WTC11 (cell line): ENCODE measurements at regions not wholly inside any gene's neighbourhood (a gene's known extent, or its start where the extent isn't known, plus 50 kb on each side); places are given as distances from the start of the nearest gene placed in this dataset.

Source experiments
- IRF2 ChIP-seq: sonication (generic); formaldehyde crosslinking; IDR thresholded peaks from 2 replicates; pipeline ENCODE4 v1.8.0; 2022; ENCODE audit warnings: low read depth, missing genetic modification reagents, borderline replicate concordance
- NFYB ChIP-seq: sonication (generic); formaldehyde crosslinking; conservative IDR thresholded peaks from 2 replicates; pipeline ENCODE4 v1.8.0; 2022; ENCODE audit warnings: low read depth, missing genetic modification reagents
- PRRX2 ChIP-seq: fragments of 250-450 bp; sonication (Bioruptor Pico); IDR thresholded peaks from 2 replicates; pipeline ENCODE4 v1.8.0; 2021; ENCODE audit warnings: mild to moderate bottlenecking
- RORB ChIP-seq: fragments of 250-450 bp; sonication (Bioruptor Pico); IDR thresholded peaks from 2 replicates; pipeline ENCODE4 v1.9.0; 2021; ENCODE audit warnings: mild to moderate bottlenecking
- TCF7 ChIP-seq: sonication (generic); formaldehyde crosslinking; IDR thresholded peaks from 2 replicates; pipeline ENCODE4 v1.8.0; 2022; ENCODE audit warnings: mild to moderate bottlenecking, low read depth, missing genetic modification reagents, moderate library complexity
- TEAD4 ChIP-seq: sonication (generic); formaldehyde crosslinking; IDR thresholded peaks from 2 replicates; pipeline ENCODE4 v1.8.0; 2022; ENCODE audit warnings: mild to moderate bottlenecking, missing genetic modification reagents
- TP53 ChIP-seq: sonication (generic); formaldehyde crosslinking; IDR thresholded peaks from 2 replicates; pipeline ENCODE4 v1.8.1; 2023; ENCODE audit warnings: mild to moderate bottlenecking, missing genetic modification reagents
- TF ChIP-seq, protein P1 (sequence below): sonication (generic); formaldehyde crosslinking; IDR thresholded peaks from 2 replicates; pipeline ENCODE4 v1.8.0; 2023; ENCODE audit warnings: missing genetic modification reagents, mild to moderate bottlenecking, borderline replicate concordance
- TF ChIP-seq, protein P2 (sequence below): sonication (generic); formaldehyde crosslinking; IDR thresholded peaks from 2 replicates; pipeline ENCODE4 v1.8.1; 2023; ENCODE audit warnings: mild to moderate bottlenecking, missing genetic modification reagents, moderate library complexity
- TF ChIP-seq, protein P3 (sequence below): fragments of 200-600 bp; IDR thresholded peaks from 2 replicates; pipeline ENCODE4 v1.8.0; 2022; ENCODE audit warnings: antibody characterized with exemption
- TF ChIP-seq, protein P4 (sequence below): sonication (generic); formaldehyde crosslinking; IDR thresholded peaks from 2 replicates; pipeline ENCODE4 v1.8.1; 2023; ENCODE audit warnings: mild to moderate bottlenecking, missing genetic modification reagents, moderate library complexity
- TF ChIP-seq, protein P5 (sequence below): sonication (generic); formaldehyde crosslinking; IDR thresholded peaks from 2 replicates; pipeline ENCODE4 v1.8.1; 2023; ENCODE audit warnings: mild to moderate bottlenecking, missing genetic modification reagents
- TF ChIP-seq, protein P6 (sequence below): sonication (generic); formaldehyde crosslinking; IDR thresholded peaks from 2 replicates; pipeline ENCODE4 v1.8.1; 2023; ENCODE audit warnings: mild to moderate bottlenecking, missing genetic modification reagents
- TF ChIP-seq, protein P7 (sequence below): sonication (generic); formaldehyde crosslinking; IDR thresholded peaks from 2 replicates; pipeline ENCODE4 v1.8.1; 2022; ENCODE audit warnings: low read depth, missing genetic modification reagents, borderline replicate concordance

DNA sequence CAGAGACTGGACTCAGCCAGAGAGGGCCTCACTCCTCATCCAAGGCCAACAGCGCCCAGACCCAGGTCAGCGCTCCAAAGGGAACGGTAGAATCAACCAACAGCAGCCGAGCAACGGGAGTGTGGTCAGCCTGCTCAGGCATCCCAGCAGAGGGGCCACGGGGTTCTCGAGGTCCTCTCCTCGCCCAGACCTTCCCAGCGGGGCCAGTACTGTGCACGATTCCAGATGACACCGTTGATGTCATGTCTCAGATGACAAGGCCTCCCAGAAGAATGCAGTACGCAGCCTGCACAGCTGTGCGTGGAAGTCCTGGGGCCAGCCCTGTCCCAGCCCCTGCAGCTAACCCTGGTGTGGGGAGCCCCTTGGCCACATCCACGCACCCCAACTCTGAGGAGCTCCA lies 141.0 kb upstream of the PPP1R26 start:
- TF ChIP-seq RORB (CRISPR knock-in tag) (no peak), TCF7 (CRISPR knock-in tag) (no peak), TEAD4 (CRISPR knock-in tag) (no peak), PRRX2 (CRISPR knock-in tag) (no peak), NFYB (CRISPR knock-in tag) (no peak), IRF2 (no peak), TP53 (no peak)
- TF ChIP-seq, protein P1, sequence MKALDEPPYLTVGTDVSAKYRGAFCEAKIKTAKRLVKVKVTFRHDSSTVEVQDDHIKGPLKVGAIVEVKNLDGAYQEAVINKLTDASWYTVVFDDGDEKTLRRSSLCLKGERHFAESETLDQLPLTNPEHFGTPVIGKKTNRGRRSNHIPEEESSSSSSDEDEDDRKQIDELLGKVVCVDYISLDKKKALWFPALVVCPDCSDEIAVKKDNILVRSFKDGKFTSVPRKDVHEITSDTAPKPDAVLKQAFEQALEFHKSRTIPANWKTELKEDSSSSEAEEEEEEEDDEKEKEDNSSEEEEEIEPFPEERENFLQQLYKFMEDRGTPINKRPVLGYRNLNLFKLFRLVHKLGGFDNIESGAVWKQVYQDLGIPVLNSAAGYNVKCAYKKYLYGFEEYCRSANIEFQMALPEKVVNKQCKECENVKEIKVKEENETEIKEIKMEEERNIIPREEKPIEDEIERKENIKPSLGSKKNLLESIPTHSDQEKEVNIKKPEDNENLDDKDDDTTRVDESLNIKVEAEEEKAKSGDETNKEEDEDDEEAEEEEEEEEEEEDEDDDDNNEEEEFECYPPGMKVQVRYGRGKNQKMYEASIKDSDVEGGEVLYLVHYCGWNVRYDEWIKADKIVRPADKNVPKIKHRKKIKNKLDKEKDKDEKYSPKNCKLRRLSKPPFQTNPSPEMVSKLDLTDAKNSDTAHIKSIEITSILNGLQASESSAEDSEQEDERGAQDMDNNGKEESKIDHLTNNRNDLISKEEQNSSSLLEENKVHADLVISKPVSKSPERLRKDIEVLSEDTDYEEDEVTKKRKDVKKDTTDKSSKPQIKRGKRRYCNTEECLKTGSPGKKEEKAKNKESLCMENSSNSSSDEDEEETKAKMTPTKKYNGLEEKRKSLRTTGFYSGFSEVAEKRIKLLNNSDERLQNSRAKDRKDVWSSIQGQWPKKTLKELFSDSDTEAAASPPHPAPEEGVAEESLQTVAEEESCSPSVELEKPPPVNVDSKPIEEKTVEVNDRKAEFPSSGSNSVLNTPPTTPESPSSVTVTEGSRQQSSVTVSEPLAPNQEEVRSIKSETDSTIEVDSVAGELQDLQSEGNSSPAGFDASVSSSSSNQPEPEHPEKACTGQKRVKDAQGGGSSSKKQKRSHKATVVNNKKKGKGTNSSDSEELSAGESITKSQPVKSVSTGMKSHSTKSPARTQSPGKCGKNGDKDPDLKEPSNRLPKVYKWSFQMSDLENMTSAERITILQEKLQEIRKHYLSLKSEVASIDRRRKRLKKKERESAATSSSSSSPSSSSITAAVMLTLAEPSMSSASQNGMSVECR, result no peak
- TF ChIP-seq, protein P2, sequence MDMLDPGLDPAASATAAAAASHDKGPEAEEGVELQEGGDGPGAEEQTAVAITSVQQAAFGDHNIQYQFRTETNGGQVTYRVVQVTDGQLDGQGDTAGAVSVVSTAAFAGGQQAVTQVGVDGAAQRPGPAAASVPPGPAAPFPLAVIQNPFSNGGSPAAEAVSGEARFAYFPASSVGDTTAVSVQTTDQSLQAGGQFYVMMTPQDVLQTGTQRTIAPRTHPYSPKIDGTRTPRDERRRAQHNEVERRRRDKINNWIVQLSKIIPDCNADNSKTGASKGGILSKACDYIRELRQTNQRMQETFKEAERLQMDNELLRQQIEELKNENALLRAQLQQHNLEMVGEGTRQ (CRISPR knock-in tag), result no peak
- TF ChIP-seq, protein P3, sequence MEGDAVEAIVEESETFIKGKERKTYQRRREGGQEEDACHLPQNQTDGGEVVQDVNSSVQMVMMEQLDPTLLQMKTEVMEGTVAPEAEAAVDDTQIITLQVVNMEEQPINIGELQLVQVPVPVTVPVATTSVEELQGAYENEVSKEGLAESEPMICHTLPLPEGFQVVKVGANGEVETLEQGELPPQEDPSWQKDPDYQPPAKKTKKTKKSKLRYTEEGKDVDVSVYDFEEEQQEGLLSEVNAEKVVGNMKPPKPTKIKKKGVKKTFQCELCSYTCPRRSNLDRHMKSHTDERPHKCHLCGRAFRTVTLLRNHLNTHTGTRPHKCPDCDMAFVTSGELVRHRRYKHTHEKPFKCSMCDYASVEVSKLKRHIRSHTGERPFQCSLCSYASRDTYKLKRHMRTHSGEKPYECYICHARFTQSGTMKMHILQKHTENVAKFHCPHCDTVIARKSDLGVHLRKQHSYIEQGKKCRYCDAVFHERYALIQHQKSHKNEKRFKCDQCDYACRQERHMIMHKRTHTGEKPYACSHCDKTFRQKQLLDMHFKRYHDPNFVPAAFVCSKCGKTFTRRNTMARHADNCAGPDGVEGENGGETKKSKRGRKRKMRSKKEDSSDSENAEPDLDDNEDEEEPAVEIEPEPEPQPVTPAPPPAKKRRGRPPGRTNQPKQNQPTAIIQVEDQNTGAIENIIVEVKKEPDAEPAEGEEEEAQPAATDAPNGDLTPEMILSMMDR, result no peak
- TF ChIP-seq, protein P4, sequence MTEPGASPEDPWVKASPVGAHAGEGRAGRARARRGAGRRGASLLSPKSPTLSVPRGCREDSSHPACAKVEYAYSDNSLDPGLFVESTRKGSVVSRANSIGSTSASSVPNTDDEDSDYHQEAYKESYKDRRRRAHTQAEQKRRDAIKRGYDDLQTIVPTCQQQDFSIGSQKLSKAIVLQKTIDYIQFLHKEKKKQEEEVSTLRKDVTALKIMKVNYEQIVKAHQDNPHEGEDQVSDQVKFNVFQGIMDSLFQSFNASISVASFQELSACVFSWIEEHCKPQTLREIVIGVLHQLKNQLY (CRISPR knock-in tag), result no peak
- TF ChIP-seq, protein P5, sequence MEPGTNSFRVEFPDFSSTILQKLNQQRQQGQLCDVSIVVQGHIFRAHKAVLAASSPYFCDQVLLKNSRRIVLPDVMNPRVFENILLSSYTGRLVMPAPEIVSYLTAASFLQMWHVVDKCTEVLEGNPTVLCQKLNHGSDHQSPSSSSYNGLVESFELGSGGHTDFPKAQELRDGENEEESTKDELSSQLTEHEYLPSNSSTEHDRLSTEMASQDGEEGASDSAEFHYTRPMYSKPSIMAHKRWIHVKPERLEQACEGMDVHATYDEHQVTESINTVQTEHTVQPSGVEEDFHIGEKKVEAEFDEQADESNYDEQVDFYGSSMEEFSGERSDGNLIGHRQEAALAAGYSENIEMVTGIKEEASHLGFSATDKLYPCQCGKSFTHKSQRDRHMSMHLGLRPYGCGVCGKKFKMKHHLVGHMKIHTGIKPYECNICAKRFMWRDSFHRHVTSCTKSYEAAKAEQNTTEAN (CRISPR knock-in tag), result no peak
- TF ChIP-seq, protein P6, sequence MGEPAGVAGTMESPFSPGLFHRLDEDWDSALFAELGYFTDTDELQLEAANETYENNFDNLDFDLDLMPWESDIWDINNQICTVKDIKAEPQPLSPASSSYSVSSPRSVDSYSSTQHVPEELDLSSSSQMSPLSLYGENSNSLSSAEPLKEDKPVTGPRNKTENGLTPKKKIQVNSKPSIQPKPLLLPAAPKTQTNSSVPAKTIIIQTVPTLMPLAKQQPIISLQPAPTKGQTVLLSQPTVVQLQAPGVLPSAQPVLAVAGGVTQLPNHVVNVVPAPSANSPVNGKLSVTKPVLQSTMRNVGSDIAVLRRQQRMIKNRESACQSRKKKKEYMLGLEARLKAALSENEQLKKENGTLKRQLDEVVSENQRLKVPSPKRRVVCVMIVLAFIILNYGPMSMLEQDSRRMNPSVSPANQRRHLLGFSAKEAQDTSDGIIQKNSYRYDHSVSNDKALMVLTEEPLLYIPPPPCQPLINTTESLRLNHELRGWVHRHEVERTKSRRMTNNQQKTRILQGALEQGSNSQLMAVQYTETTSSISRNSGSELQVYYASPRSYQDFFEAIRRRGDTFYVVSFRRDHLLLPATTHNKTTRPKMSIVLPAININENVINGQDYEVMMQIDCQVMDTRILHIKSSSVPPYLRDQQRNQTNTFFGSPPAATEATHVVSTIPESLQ (CRISPR knock-in tag), result no peak
- TF ChIP-seq, protein P7, sequence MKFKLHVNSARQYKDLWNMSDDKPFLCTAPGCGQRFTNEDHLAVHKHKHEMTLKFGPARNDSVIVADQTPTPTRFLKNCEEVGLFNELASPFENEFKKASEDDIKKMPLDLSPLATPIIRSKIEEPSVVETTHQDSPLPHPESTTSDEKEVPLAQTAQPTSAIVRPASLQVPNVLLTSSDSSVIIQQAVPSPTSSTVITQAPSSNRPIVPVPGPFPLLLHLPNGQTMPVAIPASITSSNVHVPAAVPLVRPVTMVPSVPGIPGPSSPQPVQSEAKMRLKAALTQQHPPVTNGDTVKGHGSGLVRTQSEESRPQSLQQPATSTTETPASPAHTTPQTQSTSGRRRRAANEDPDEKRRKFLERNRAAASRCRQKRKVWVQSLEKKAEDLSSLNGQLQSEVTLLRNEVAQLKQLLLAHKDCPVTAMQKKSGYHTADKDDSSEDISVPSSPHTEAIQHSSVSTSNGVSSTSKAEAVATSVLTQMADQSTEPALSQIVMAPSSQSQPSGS (CRISPR knock-in tag), result no peak
